ENCODE measurements at regions not wholly inside any gene's neighbourhood (a gene's known extent, or its start where the extent isn't known, plus 50 kb on each side); places are given as distances from the start of the nearest gene placed in this dataset.

GRCh38 chr3:43902415-43902814 is 211.7 kb downstream of the ABHD5 start:
- DNase-seq = no peak

- no peak for DNase-seq
These were observed 214.4 kb downstream of the ABHD5 start for GRCh38 chr3:43905157-43905556.

GRCh38 chr3:43906849-43907507 is 216.2 kb downstream of the ABHD5 start:
- DNase-seq = no peak

GRCh38 chr3:43907508-43907858 is 216.7 kb downstream of the ABHD5 start:
- no peak for DNase-seq

GRCh38 chr3:43908456-43908855 is 217.7 kb downstream of the ABHD5 start:
- DNase-seq = no peak

GRCh38 chr3:43909149-43909548 is 218.4 kb downstream of the ABHD5 start:
- no peak for DNase-seq

- no peak for DNase-seq
These were observed 220.0 kb downstream of the ABHD5 start for GRCh38 chr3:43910750-43911149.

- DNase-seq = no peak
These were observed 222.6 kb downstream of the ABHD5 start for GRCh38 chr3:43913036-43913948.

GRCh38 chr3:43914269-43914668 is 223.5 kb downstream of the ABHD5 start:
- no peak for DNase-seq

GRCh38 chr3:43915546-43915945 is 224.8 kb downstream of the ABHD5 start:
- no peak for DNase-seq

- no peak for DNase-seq
These were observed 226.6 kb downstream of the ABHD5 start for GRCh38 chr3:43917361-43917760.

- no peak for DNase-seq
These were observed 228.3 kb downstream of the ABHD5 start for GRCh38 chr3:43919029-43919428.

- no peak for DNase-seq
These were observed 230.4 kb downstream of the ABHD5 start for GRCh38 chr3:43921056-43921648.

GRCh38 chr3:43922374-43922773 is 231.6 kb downstream of the ABHD5 start:
- DNase-seq = no peak

GRCh38 chr3:43923104-43923882 is 232.6 kb downstream of the ABHD5 start:
- peak; percentile 73 for DNase-seq

- DNase-seq = no peak
These were observed 235.3 kb downstream of the ABHD5 start for GRCh38 chr3:43926055-43926454.

- DNase-seq = no peak
These were observed 242.2 kb downstream of the ABHD5 start for GRCh38 chr3:43932921-43933320.

GRCh38 chr3:43948013-43948412 is 257.3 kb downstream of the ABHD5 start:
- no peak for DNase-seq

- DNase-seq = no peak
These were observed 258.9 kb downstream of the ABHD5 start for GRCh38 chr3:43949594-43949993.

- DNase-seq = no peak
These were observed 260.0 kb downstream of the ABHD5 start for GRCh38 chr3:43950775-43951174.

GRCh38 chr3:43951813-43952212 is 261.1 kb downstream of the ABHD5 start:
- DNase-seq = no peak

GRCh38 chr3:43953380-43953779 is 262.6 kb downstream of the ABHD5 start:
- DNase-seq = no peak

Data from NCI-H1092 treated with DMSO at 0.1 percent for 48 hours (cell line).